Choroid plexus epithelial cell (primary cell): ENCODE measurements at regions not wholly inside any gene's neighbourhood (a gene's known extent, or its start where the extent isn't known, plus 50 kb on each side); places are given as distances from the start of the nearest gene placed in this dataset.

Experiments used
- DNase-seq: peaks from one replicate; pipeline ENCODE4 v3.0.0-alpha.2; 2010; ENCODE audit warnings: low read depth
- H3K4me3 ChIP-seq: 2 replicates; pipeline ENCODE4 v1.5.1; 2011; ENCODE audit warnings: low read depth, mild to moderate bottlenecking, control low read depth, low read length, moderate library complexity
- CTCF ChIP-seq: conservative IDR thresholded peaks from 2 replicates; pipeline ENCODE4 v1.5.1; 2011; ENCODE audit warnings: low read depth, mild to moderate bottlenecking, control low read depth, inconsistent platforms, low read length, moderate library complexity

- TF ChIP-seq CTCF: no peak
These were observed 470.1 kb downstream of the TOX3 start for GRCh38 chr16:52076801-52077201.

GRCh38 chr16:52076332-52076731, 470.6 kb downstream of the TOX3 start:
- TF ChIP-seq CTCF: no peak
- no peak overlapping the region for H3K4me3 ChIP-seq
- no peak for DNase-seq

More at GRCh38 chr16:52076801-52077201, 470.1 kb downstream of the TOX3 start:
- DNase-seq: no peak
- H3K4me3 ChIP-seq: no peak overlapping the region

- TF ChIP-seq CTCF: no peak
- DNase-seq: no peak
- H3K4me3 ChIP-seq: no peak overlapping the region
These were observed 472.8 kb downstream of the TOX3 start for GRCh38 chr16:52074133-52074532.

GRCh38 chr16:52073024-52073423, 473.9 kb downstream of the TOX3 start:
- DNase-seq: no peak
- no peak overlapping the region for H3K4me3 ChIP-seq

GRCh38 chr16:52071101-52071500, 475.8 kb downstream of the TOX3 start:
- DNase-seq: no peak
- TF ChIP-seq CTCF: no peak

More at GRCh38 chr16:52073024-52073423, 473.9 kb downstream of the TOX3 start:
- TF ChIP-seq CTCF: no peak

GRCh38 chr16:52070341-52071057, 476.4 kb downstream of the TOX3 start:
- TF ChIP-seq CTCF: no peak
- DNase-seq: no peak
- H3K4me3 ChIP-seq: no peak overlapping the region

More at GRCh38 chr16:52071101-52071500, 475.8 kb downstream of the TOX3 start:
- no peak overlapping the region for H3K4me3 ChIP-seq

GRCh38 chr16:52069866-52070265, 477.1 kb downstream of the TOX3 start:
- no peak for TF ChIP-seq CTCF
- H3K4me3 ChIP-seq: no peak overlapping the region
- DNase-seq: peak; percentile 12
